Gastrocnemius medialis (tissue), 4 donors: ENCODE measurements at regions not wholly inside any gene's neighbourhood (a gene's known extent, or its start where the extent isn't known, plus 50 kb on each side); places are given as distances from the start of the nearest gene placed in this dataset.

ENCODE experiments used
- ATAC-seq, 2 donors: fragments of 150-250 bp; one replicate each; pipeline ENCODE4 v1.9.1; 2016
- DNase-seq, 2 donors: peaks; one replicate each; pipeline ENCODE4 v3.0.0-alpha.2; 2019
- H3K27ac ChIP-seq, 4 donors: fragments of 200-600 bp; sonication (generic); 1 replicate in 1 of 4; 2 replicates in 3 of 4; pipeline ENCODE4 v1.5.1; 2016 to 2018; ENCODE audit warnings: mild to moderate bottlenecking in 2 of 4, moderate library complexity in 1 of 4
- H3K27me3 ChIP-seq, 3 donors: fragments of 200-600 bp; sonication (generic) in 2 of 3; 1 replicate in 1 of 3; 2 replicates in 2 of 3; pipeline versions ENCODE4 v1.5.1 to v1.6.0; 2016 to 2019; ENCODE audit warnings: mild to moderate bottlenecking in 1 of 3, moderate library complexity in 1 of 3
- H3K36me3 ChIP-seq, 2 donors: fragments of 200-600 bp; sonication (generic) in 1 of 2; one replicate each; pipeline ENCODE4 v1.5.1; 2017 to 2018
- H3K4me1 ChIP-seq, 2 donors: fragments of 200-600 bp; sonication (generic) in 1 of 2; one replicate each; pipeline ENCODE4 v1.5.1; 2016 to 2017; ENCODE audit warnings: mild to moderate bottlenecking in 2 of 2
- H3K4me3 ChIP-seq, 4 donors: fragments of 200-600 bp; sonication (generic) in 3 of 4; 1 replicate in 1 of 4; 2 replicates in 3 of 4; pipeline ENCODE4 v1.5.1; 2016 to 2019; ENCODE audit warnings: mild to moderate bottlenecking in 2 of 4
- H3K9me3 ChIP-seq, 3 donors: fragments of 200-600 bp; sonication (generic) in 2 of 3; 1 replicate in 1 of 3; 2 replicates in 2 of 3; pipeline ENCODE4 v1.5.1; 2016 to 2019
- POLR2A ChIP-seq, 2 donors: fragments of 450-650 bp; IDR thresholded peaks; one replicate each; pipeline ENCODE4 v1.6.1; 2017; ENCODE audit warnings: antibody characterized with exemption in 2 of 2, mild to moderate bottlenecking in 2 of 2, moderate library complexity in 2 of 2
- in situ Hi-C, 4 donors: fragments of 200-750 bp; cut with MboI; loops; one replicate each; pipeline versions ENCODE4 v1.15.0 to v1.8.0; 2017; ENCODE audit warnings: low sequenced_read_pairs in 4 of 4
- intact Hi-C: fragments of 100-400 bp; cut with DNase I; formaldehyde crosslinking; loops from one replicate; pipeline ENCODE4 v1.15.1; 2023; ENCODE audit warnings: low total_unique reads
- TF ChIP-seq, protein P1 (sequence below), 5 experiments: fragments of 450-650 bp in 3 of 5; fragments of 200-600 bp in 2 of 5; sonication (generic) in 2 of 5; IDR thresholded peaks in 4 of 5; conservative IDR thresholded peaks in 1 of 5; 1 replicate in 4 of 5; 2 replicates in 1 of 5; pipeline ENCODE4 v1.5.1; 2016 to 2019; ENCODE audit warnings: antibody characterized with exemption in 5 of 5, mild to moderate bottlenecking in 3 of 5, moderate library complexity in 3 of 5

GRCh38 chr10:126841341-126841895 lies 63.8 kb upstream of the DOCK1 start:
- no peak overlapping the region for H3K27ac ChIP-seq
- H3K4me3 ChIP-seq = no peak overlapping the region
- DNase-seq (no peak), ATAC-seq (no peak)
- in situ Hi-C loops = no loop called here
- intact Hi-C loops = no loop called here
- no peak for TF ChIP-seq POLR2A (IDR thresholded peaks at IDR 0.05)
- TF ChIP-seq, protein P1, sequence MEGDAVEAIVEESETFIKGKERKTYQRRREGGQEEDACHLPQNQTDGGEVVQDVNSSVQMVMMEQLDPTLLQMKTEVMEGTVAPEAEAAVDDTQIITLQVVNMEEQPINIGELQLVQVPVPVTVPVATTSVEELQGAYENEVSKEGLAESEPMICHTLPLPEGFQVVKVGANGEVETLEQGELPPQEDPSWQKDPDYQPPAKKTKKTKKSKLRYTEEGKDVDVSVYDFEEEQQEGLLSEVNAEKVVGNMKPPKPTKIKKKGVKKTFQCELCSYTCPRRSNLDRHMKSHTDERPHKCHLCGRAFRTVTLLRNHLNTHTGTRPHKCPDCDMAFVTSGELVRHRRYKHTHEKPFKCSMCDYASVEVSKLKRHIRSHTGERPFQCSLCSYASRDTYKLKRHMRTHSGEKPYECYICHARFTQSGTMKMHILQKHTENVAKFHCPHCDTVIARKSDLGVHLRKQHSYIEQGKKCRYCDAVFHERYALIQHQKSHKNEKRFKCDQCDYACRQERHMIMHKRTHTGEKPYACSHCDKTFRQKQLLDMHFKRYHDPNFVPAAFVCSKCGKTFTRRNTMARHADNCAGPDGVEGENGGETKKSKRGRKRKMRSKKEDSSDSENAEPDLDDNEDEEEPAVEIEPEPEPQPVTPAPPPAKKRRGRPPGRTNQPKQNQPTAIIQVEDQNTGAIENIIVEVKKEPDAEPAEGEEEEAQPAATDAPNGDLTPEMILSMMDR (IDR thresholded peaks at IDR 0.05 in 4 of 5, conservative IDR thresholded peaks at IDR 0.05 in 1 of 5) = no peak
- H3K4me1 ChIP-seq = no peaks in the 10 kb centered on the region
- no peaks in the 10 kb centered on the region for H3K27me3 ChIP-seq
- H3K9me3 ChIP-seq = no peaks in the 10 kb centered on the region
- no peaks in the 10 kb centered on the region for H3K36me3 ChIP-seq

DNA sequence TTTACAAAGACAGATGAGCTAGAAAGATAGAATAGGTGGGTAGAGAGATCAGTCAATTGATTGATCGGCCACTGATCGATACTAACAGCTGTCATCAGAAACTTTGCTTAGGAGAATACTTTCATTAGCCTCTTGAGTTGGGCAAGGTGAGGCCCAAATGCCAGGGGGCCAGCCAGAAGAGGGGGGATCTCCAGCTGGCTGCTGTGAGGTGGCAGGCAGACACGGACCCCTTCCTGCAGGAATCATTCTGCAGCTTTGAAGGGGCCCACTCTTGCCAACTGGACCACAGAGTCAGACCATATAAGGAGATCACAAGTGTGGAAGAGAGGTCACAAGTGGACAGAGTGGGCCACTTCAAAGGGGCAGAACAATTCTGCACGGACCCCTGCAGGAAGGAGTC lies 62.9 kb upstream of the DOCK1 start:
- no peak for TF ChIP-seq POLR2A (IDR thresholded peaks at IDR 0.05)
- TF ChIP-seq, protein P1 (IDR thresholded peaks at IDR 0.05 in 4 of 5, conservative IDR thresholded peaks at IDR 0.05 in 1 of 5) = no peak
- intact Hi-C loops = no loop called here
- Histone ChIP-seq H3K27me3 (no peaks in the 10 kb centered on the region), H3K9me3 (no peaks in the 10 kb centered on the region), H3K36me3 (no peaks in the 10 kb centered on the region), H3K27ac (no peak overlapping the region), H3K4me1 (no peaks in the 10 kb centered on the region), H3K4me3 (no peak overlapping the region)
- no peak for ATAC-seq
- DNase-seq = no peak
- in situ Hi-C loops = no loop called here

DNA sequence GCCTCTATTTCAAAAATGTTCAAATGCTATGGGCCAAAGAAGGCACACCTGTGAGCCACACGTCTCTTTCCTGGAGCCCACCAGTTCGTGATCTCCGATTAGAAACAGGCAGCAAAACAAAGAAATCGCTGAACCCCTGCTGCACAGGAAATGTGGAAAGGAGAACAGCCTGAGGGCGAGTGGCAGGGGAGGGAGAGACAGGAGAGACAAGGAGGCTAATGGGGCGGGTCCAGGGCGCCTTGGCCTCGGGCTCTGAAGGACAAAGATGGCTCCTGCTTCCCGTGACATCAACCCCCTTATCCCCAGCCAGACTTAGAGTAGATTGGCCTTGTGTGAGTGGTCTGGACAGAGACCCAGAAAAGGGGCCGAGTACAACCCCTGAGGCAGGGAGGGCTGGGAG lies 62.4 kb upstream of the DOCK1 start:
- Histone ChIP-seq H3K4me3 (no peak overlapping the region), H3K36me3 (no peaks in the 10 kb centered on the region), H3K4me1 (no peaks in the 10 kb centered on the region), H3K27me3 (no peaks in the 10 kb centered on the region), H3K27ac (no peak overlapping the region), H3K9me3 (no peaks in the 10 kb centered on the region)
- intact Hi-C loops = no loop called here
- no peak for ATAC-seq
- no peak for DNase-seq
- in situ Hi-C loops = no loop called here
- TF ChIP-seq, protein P1 (IDR thresholded peaks at IDR 0.05 in 4 of 5, conservative IDR thresholded peaks at IDR 0.05 in 1 of 5) = no peak
- TF ChIP-seq POLR2A (IDR thresholded peaks at IDR 0.05) = no peak

DNA sequence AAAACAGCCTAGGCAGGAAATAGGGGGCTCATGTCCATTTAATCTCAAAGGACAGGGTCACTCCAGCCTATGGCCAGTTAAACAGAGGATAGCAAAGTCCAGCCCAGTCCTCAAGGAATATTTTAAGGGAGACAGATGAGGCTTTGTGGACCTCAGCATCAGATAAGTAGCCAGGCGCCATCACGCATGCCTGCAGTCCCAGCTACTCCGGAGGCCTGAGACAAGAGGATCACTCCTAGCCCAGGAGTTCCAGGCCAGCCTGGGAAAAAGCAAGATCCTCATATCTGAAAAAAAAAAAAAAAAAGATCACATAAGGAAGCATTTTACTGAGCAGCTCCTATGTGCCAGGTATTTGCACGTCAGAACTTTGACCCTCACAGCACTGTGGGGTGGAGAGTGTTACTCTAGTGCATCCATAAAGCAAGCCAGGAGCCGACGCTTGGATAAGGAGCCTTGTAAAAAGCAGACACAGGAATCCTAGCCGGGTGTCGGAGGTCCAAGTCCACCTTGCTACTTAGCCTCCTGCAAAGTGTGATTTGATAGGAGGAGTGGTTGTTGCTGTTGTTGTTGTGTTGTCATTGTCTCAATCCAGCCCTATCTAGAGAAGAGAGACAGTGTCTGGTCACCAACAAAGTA lies 61.8 kb upstream of the DOCK1 start:
- in situ Hi-C loops = no loop called here
- H3K4me3 ChIP-seq = no peak overlapping the region
- no peaks in the 10 kb centered on the region for H3K36me3 ChIP-seq
- intact Hi-C loops = no loop called here
- TF ChIP-seq, protein P1 (IDR thresholded peaks at IDR 0.05 in 4 of 5, conservative IDR thresholded peaks at IDR 0.05 in 1 of 5) = no peak
- TF ChIP-seq POLR2A (IDR thresholded peaks at IDR 0.05) = no peak
- H3K27me3 ChIP-seq = no peaks in the 10 kb centered on the region
- no peak overlapping the region for H3K27ac ChIP-seq
- no peaks in the 10 kb centered on the region for H3K9me3 ChIP-seq
- ATAC-seq (no peak), DNase-seq (no peak)
- no peaks in the 10 kb centered on the region for H3K4me1 ChIP-seq

GRCh38 chr10:126844406-126844805 lies 60.8 kb upstream of the DOCK1 start:
- Histone ChIP-seq H3K4me1 (no peaks in the 10 kb centered on the region), H3K4me3 (no peak overlapping the region), H3K27me3 (no peaks in the 10 kb centered on the region), H3K9me3 (no peaks in the 10 kb centered on the region), H3K27ac (no peak overlapping the region), H3K36me3 (no peaks in the 10 kb centered on the region)
- ATAC-seq (no peak), DNase-seq (no peak)
- in situ Hi-C loops = no loop called here
- TF ChIP-seq, protein P1 (IDR thresholded peaks at IDR 0.05 in 4 of 5, conservative IDR thresholded peaks at IDR 0.05 in 1 of 5) = no peak
- TF ChIP-seq POLR2A (IDR thresholded peaks at IDR 0.05) = no peak
- intact Hi-C loops = no loop called here
